ENCODE measurements at regions not wholly inside any gene's neighbourhood (a gene's known extent, or its start where the extent isn't known, plus 50 kb on each side); places are given as distances from the start of the nearest gene placed in this dataset.

DNA sequence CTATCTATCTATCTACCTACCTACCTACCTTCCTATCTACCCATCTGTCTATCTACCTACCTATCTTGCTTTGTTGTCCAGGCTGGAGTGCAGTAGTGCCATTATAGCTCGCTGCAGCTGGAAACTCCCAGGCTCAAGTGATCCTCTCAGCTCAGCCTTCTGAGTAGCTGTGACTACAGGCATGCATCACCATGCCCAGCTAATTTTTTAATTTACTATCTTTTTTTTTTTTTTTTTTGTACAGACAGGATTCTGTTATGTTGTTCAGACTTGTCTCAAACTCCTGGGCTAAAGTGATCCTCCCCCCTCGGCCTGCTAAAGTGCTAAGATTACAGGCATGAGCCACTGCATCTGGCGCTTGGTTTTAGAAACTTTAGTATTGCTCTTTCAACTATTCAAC lies 762.4 kb downstream of the SLC6A15 start:
- no peak for DNase-seq (ENCODE audit: low read depth)
- TF ChIP-seq, protein P1, sequence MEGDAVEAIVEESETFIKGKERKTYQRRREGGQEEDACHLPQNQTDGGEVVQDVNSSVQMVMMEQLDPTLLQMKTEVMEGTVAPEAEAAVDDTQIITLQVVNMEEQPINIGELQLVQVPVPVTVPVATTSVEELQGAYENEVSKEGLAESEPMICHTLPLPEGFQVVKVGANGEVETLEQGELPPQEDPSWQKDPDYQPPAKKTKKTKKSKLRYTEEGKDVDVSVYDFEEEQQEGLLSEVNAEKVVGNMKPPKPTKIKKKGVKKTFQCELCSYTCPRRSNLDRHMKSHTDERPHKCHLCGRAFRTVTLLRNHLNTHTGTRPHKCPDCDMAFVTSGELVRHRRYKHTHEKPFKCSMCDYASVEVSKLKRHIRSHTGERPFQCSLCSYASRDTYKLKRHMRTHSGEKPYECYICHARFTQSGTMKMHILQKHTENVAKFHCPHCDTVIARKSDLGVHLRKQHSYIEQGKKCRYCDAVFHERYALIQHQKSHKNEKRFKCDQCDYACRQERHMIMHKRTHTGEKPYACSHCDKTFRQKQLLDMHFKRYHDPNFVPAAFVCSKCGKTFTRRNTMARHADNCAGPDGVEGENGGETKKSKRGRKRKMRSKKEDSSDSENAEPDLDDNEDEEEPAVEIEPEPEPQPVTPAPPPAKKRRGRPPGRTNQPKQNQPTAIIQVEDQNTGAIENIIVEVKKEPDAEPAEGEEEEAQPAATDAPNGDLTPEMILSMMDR (conservative IDR thresholded peaks at IDR 0.05; ENCODE audit: low read depth, low read length), result no peak

DNA sequence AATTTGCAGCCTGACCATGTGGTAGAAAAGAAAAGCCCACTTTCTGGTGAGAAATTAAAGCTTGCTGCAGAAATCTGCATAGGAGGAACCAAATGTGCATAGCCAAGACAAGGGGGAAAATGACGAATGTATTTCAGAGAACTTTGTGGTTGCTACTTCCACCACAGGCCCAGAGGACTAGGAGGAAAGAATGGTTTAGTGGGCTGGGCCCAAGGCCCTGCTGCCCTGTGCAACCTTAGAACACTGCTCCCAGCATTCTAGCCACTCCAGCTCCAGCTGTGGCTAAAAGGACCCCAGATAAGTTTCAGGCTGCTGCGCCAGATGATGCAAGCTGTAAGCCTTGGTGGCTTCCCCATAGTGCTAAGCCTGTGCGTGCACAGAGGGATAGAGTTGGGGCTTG lies 764.3 kb downstream of the SLC6A15 start:
- TF ChIP-seq, protein P1 (conservative IDR thresholded peaks at IDR 0.05; ENCODE audit: low read depth, low read length), result no peak
- no peak for DNase-seq (ENCODE audit: low read depth)
- no peak overlapping the region for H3K4me3 ChIP-seq (ENCODE audit: low read depth, low read length)

More for the DNA sequence above, 762.4 kb downstream of the SLC6A15 start:
- no peak overlapping the region for H3K4me3 ChIP-seq (ENCODE audit: low read depth, low read length)

DNA sequence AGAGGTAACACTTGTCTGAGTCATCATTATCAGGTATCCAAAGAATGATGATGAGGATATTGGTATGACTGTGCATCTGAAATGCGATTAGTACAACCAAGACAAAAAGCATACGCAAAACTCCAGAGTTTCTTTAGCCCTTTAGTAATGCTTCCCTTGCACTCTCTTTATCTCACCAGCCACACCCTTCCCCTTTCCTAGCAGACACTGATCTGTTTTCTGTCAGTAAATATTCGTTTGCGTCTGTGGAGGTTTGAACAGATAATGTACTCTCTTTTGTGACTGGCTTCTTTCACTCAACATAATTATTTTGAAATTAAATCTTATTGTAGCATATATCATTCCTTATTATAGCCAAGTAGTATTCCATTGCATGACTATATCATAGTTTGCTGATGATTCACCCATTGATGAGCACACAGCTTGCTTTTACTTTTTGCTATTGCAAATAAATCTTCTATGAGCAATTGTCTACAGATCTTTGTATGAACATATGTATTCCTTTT lies 775.7 kb downstream of the SLC6A15 start:
- TF ChIP-seq, protein P1 (conservative IDR thresholded peaks at IDR 0.05; ENCODE audit: low read depth, low read length), result no peak
- no peak overlapping the region for H3K4me3 ChIP-seq (ENCODE audit: low read depth, low read length)
- DNase-seq (ENCODE audit: low read depth), result no peak

DNA sequence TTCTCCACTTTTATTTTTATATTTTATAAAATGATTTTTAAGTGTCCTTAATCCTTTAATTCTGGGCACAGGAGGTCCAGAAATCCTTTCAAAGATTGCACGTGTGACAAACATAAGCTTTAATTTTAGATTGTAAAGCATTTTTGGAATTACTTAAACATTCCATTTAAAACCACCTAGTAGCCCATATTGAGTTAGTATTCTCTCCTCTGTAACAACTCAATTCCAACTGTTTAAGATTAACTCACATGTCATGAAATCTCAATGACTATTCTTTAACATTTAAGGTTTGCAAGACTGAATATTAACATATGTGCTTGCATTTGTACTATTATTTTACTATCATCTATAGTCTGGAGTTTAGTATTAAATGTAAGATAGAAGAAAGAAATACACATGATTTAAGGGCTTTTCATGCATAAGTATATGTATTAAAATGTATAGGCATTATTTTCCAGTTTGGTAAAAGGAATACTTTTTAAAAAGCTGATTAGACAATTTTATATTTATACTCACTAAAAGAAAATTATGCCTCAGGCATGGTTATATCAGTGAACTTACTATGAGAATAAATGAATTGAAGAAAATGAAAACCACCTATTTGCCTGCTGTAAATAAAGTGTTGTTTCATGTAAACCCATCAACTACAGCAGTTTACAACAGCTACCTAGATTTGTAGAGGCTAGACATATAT lies 776.9 kb downstream of the SLC6A15 start:
- no peak overlapping the region for H3K4me3 ChIP-seq (ENCODE audit: low read depth, low read length)
- DNase-seq (ENCODE audit: low read depth), result no peak
- TF ChIP-seq, protein P1 (conservative IDR thresholded peaks at IDR 0.05; ENCODE audit: low read depth, low read length), result no peak

DNA sequence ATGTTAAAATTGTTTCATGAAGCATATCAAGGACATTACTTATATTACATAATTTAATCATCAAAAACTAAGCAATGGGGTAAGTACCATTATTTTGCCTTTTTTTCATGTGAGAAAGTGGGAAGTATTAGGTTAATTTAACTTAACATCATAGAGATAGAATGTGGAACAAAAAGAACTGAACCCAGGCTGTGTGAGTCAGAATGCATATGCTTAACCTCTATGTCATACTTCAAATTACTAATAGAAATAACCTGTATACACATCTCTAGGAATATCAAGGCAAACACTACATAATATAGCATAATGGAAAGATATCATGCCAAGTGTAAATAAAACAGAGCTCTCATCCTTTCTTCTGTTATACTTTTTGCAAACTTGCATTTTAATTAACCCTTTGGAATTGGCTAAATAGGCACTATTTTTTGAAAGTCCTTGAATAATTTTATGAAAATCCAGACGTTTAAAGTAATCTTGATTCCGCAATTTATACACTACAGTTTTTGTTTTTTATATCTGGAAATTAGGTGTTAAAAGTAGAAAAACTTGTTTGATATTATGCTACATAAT lies 777.7 kb downstream of the SLC6A15 start:
- no peak for DNase-seq (ENCODE audit: low read depth)

DNA sequence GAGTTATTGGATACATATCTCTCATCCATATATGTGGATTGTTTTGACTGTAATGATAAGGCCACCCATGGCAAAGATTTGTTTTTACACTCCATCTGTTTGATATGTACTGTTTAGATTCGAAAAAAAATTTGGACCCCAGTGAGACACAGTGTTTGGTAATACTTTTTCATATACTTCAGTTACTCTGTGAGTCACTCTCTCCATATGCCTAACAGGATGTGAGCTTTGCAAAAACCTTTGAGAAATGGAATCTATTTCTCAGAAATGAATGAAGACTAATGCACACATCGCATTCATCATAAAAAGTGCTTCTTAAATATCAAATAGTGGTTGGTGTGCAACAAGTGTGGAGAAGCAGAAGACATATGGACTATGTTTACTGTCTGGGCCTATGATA lies 781.5 kb downstream of the SLC6A15 start:
- DNase-seq (ENCODE audit: low read depth), result no peak
- no peak overlapping the region for H3K4me3 ChIP-seq (ENCODE audit: low read depth, low read length)
- TF ChIP-seq, protein P1 (conservative IDR thresholded peaks at IDR 0.05; ENCODE audit: low read depth, low read length), result no peak

More for the DNA sequence above, 777.7 kb downstream of the SLC6A15 start:
- H3K4me3 ChIP-seq (ENCODE audit: low read depth, low read length), result no peak overlapping the region
- TF ChIP-seq, protein P1 (conservative IDR thresholded peaks at IDR 0.05; ENCODE audit: low read depth, low read length), result no peak

All from epithelial cell of proximal tubule (primary cell).